IPS-18a (cell line): ENCODE measurements at regions not wholly inside any gene's neighbourhood (a gene's known extent, or its start where the extent isn't known, plus 50 kb on each side); places are given as distances from the start of the nearest gene placed in this dataset.

Experiments
- H3K27ac ChIP-seq: one replicate; pipeline ENCODE4 v1.5.1; 2013; ENCODE audit warnings: low read length
- H3K27me3 ChIP-seq: one replicate; pipeline ENCODE4 v1.6.1; 2013; ENCODE audit warnings: mild to moderate bottlenecking, low read length; ENCODE audit not compliant: control insufficient read depth, insufficient read depth
- H3K36me3 ChIP-seq: one replicate; pipeline ENCODE4 v1.6.1; 2013; ENCODE audit warnings: low read depth, low read length; ENCODE audit not compliant: control insufficient read depth
- H3K4me1 ChIP-seq: one replicate; pipeline ENCODE4 v1.6.1; 2013; ENCODE audit warnings: low read depth, low read length; ENCODE audit not compliant: control insufficient read depth
- H3K4me3 ChIP-seq: one replicate; pipeline ENCODE4 v1.5.1; 2013; ENCODE audit warnings: low read length
- H3K9ac ChIP-seq: one replicate; pipeline ENCODE4 v1.6.1; 2013; ENCODE audit warnings: mild to moderate bottlenecking, low read length, moderate library complexity
- H3K9me3 ChIP-seq: one replicate; pipeline ENCODE4 v1.6.1; 2013; ENCODE audit warnings: low read depth, low read length; ENCODE audit not compliant: control insufficient read depth

DNA sequence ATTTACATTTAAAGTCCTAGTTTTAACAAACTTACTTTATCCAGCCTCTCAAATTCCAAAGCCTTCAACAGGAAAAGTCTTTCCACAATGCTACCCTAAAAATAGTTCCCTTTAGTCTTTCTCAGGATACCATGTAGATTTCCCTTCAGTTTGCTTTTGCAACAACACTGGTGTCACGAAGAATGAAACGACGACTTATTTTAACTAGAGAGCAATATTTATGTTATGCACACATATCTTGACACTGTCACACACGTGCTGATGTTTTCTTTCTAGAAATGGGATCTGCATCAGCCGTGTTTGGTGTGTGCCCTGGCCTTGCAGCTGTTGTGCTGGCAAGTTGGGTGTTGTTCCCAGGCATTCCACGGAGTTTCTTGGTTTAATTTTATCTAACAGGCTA lies 75.5 kb downstream of the SIPA1L2 start:
- no peak overlapping the region for H3K27ac ChIP-seq
- H3K4me3 ChIP-seq, result no peak overlapping the region
- H3K36me3 ChIP-seq, result no peaks in the 10 kb centered on the region
- no peak overlapping the region for H3K9ac ChIP-seq
- H3K4me1 ChIP-seq, result peaks cover 60% of the 10 kb centered on the region
- H3K27me3 ChIP-seq, result no peaks in the 10 kb centered on the region
- no peaks in the 10 kb centered on the region for H3K9me3 ChIP-seq

DNA sequence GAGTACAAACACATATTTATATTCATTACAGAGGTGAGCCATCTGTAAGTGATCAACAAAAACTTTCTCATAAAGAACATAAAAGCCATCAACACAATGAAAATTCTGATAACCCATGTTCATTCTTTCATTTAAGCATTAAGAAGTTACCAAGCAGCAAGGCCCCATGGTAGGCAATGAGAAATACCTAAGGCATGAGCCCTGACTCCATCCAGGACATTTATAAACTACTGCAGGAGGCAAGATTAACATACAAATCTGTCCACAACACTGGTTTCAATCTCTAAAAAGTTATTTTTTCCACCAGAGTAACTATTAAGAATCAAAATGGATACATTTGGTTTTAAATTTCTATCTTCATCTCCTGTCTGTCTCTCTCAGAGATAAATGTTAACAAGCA lies 76.1 kb downstream of the SIPA1L2 start:
- Histone ChIP-seq H3K4me1 (peaks cover 60% of the 10 kb centered on the region), H3K4me3 (no peak overlapping the region), H3K36me3 (no peaks in the 10 kb centered on the region), H3K9ac (no peak overlapping the region), H3K27ac (no peak overlapping the region), H3K9me3 (no peaks in the 10 kb centered on the region), H3K27me3 (no peaks in the 10 kb centered on the region)

DNA sequence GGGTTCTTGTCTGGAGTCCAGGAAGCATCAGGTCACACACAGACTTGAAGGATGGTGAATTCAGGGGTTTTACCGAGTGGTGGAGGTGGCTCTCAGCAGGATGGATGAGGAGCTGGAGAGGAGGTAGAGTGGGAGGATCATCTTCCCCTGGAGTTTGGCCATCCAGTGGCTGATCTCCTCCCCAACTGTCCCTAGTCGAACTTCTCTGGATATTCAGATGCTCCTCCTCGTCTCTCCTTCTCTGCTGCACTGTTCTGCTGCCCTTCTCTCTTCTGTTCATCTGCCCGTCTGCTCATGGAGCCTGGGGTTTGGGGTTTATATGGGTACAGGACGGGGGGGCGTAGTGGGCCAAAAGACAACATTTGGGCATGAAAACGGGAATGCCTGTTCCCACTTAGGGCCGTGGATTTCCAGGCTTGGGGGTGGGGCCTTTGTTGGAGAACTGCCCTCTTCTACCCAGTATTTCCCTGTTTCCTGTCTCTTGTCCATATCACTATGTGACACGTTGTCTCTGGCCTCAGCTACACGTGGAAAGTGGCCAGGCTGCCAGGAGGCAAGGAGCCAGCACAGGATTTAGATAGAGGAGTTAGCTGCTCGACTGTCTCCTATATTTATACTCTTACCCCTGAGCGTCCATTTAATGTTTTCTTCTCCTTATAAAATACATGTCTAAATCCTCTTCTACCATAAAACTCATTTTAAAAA lies 76.7 kb downstream of the SIPA1L2 start:
- Histone ChIP-seq H3K27ac (no peak overlapping the region), H3K4me1 (peaks cover 58% of the 10 kb centered on the region), H3K36me3 (no peaks in the 10 kb centered on the region), H3K4me3 (no peak overlapping the region), H3K9me3 (no peaks in the 10 kb centered on the region), H3K27me3 (no peaks in the 10 kb centered on the region), H3K9ac (no peak overlapping the region)

DNA sequence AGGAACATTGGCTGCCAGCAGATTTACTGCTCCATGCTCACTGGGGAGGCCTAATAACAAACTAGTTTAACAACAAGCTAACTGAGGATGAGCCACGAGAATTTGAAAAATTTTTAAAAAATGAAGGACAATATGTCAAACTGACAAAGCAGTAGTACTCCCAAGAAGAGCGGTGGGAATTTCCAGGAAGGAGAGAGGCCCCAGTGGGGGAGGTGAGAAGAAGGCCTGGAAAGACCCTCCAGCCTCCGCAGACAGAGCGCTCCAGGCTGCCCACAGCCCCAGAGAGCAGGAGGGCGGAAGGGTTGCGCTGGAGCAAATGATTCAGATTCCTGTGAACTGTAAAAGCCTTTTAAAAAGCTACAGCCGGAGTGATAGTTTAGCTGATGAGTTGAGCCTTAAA lies 78.5 kb downstream of the SIPA1L2 start:
- no peak overlapping the region for H3K27ac ChIP-seq
- peaks cover 53% of the 10 kb centered on the region for H3K4me1 ChIP-seq
- H3K9ac ChIP-seq, result no peak overlapping the region
- H3K27me3 ChIP-seq, result no peaks in the 10 kb centered on the region
- no peaks in the 10 kb centered on the region for H3K9me3 ChIP-seq
- H3K36me3 ChIP-seq, result no peaks in the 10 kb centered on the region
- H3K4me3 ChIP-seq, result no peak overlapping the region

DNA sequence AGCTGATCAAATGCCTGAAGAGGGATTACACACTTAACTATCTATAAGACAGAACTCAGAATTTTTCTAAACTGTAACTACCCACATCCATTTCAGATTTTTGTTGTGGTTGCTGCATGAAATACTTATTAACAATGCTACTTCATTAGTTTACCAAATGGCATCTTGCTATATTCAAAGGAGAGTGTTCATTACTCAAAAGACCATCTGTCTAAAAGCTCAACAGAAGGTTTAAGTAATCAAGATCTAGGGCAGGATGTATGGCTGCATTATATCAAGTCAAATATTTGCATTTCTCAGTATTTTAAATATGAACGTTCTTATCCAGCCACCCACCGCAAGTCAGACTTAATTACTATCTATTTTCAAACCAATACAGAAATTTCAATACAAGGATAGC lies 79.9 kb downstream of the SIPA1L2 start:
- Histone ChIP-seq H3K27ac (no peak overlapping the region), H3K9me3 (no peaks in the 10 kb centered on the region), H3K27me3 (no peaks in the 10 kb centered on the region), H3K9ac (no peak overlapping the region), H3K4me1 (peaks cover 42% of the 10 kb centered on the region), H3K4me3 (no peak overlapping the region), H3K36me3 (no peaks in the 10 kb centered on the region)

DNA sequence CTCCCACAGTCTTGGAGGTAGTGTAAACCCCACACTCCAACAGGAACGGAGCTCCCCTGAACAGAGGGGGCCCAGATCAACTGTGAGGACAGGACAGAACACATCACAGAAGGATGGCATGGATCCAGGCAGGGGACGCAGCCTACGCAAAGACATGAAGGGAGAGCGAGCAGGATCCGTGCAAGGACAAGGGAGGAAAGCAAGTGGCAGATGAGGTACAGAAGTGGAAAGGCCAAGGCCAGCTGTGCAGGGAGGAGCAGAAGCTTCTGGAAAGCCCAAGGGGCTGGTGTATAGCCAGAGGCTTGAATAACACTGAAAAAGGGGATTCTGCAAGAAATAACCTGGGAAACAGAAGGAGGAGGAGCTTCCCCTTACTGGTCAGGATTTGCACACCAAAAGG lies 81.2 kb downstream of the SIPA1L2 start:
- H3K4me1 ChIP-seq, result peaks cover 34% of the 10 kb centered on the region
- H3K4me3 ChIP-seq, result no peak overlapping the region
- H3K9ac ChIP-seq, result no peak overlapping the region
- H3K27ac ChIP-seq, result no peak overlapping the region
- no peaks in the 10 kb centered on the region for H3K9me3 ChIP-seq
- no peaks in the 10 kb centered on the region for H3K36me3 ChIP-seq
- no peaks in the 10 kb centered on the region for H3K27me3 ChIP-seq

DNA sequence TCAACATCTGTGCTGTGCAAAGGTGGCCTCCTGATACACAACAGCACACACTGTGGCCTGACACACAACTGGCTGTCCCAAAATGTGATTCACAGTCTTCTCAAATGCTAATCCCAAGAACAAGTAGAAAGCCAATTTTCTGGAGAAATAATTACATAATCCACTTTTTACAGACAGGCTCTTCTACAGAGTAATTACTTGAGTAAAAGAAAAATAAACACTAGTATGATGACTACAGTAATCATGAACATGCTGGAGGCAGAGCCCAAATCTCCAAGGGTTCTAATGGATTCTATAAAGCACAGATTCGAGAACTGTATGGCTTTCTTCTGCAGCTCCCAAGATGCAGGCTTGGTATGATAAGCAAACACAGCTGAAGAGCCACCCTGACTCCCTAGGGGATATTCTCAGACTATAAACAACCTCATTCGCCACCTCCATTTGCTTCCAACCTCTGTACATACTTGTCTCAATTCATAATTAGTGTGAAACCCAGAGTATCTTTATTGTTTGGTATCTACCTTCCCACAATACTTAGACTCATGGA lies 81.9 kb downstream of the SIPA1L2 start:
- H3K4me1 ChIP-seq, result peaks cover 34% of the 10 kb centered on the region
- H3K27ac ChIP-seq, result no peak overlapping the region
- no peaks in the 10 kb centered on the region for H3K36me3 ChIP-seq
- H3K9ac ChIP-seq, result no peak overlapping the region
- H3K9me3 ChIP-seq, result no peaks in the 10 kb centered on the region
- no peak overlapping the region for H3K4me3 ChIP-seq
- H3K27me3 ChIP-seq, result no peaks in the 10 kb centered on the region

DNA sequence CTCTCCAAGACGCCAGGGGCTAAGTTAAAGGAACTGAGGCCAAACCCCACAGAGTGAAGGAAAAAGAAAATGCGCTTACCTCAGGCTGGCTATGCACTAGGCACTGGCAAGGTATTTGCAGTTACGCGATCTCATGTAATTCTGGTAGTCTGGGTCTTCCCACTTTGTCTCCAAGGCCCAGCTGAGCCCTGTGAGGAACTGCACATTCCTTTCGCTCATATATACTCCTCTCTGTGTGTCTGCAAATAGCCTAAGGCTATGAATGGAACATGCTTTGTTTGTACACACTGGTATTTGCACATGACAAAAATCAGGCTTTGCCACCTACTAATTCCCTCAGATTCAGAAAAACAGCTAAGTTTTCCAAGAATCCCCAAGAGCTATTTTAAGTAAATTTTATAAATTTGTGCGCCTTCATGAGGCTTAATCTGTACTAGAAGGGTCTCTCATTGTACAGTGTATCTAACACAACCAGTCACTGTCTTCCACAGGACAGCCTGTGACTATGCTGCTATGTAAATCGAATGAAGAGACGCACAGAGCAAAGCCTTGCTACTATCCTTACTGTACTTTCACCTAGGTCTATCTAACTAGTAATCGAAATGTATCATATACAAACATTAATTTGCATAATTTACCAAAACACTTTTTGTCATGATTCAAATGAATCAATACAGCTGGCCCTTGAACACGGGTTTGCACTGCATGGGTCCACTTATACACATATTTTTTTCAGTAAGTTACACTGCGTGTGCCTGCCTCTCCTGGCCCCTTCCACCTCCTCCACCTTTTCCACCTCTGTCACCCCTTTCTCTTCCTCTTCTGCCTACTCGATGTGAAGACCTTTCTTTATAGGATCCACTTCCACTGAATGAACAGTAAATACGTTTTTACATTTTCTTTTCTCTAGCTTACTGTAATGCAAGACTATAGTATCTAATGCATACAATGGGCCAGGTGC lies 87.0 kb downstream of the SIPA1L2 start:
- H3K4me3 ChIP-seq, result no peak overlapping the region
- H3K27ac ChIP-seq, result no peak overlapping the region
- H3K9me3 ChIP-seq, result no peaks in the 10 kb centered on the region
- H3K27me3 ChIP-seq, result no peaks in the 10 kb centered on the region
- H3K9ac ChIP-seq, result no peak overlapping the region
- no peaks in the 10 kb centered on the region for H3K36me3 ChIP-seq
- H3K4me1 ChIP-seq, result peaks cover 13% of the 10 kb centered on the region

DNA sequence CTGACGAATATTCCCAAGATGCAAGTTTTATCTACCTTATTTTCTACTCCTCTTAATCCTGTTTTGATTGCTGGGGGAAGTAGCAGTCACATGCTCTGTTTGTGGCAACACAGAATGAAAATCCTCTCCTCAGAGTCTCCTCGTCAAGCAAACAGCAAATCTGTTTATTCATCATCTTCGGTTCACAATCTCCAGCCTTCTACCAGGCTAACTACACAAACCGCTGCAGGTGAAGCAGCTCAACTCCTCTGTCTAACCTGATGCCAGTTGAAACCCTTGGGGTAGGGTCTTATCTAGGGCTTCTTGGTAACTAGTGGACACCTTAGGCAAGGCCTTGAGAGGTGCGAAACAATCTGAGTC lies 91.0 kb downstream of the SIPA1L2 start:
- no peak overlapping the region for H3K4me3 ChIP-seq
- no peak overlapping the region for H3K27ac ChIP-seq

DNA sequence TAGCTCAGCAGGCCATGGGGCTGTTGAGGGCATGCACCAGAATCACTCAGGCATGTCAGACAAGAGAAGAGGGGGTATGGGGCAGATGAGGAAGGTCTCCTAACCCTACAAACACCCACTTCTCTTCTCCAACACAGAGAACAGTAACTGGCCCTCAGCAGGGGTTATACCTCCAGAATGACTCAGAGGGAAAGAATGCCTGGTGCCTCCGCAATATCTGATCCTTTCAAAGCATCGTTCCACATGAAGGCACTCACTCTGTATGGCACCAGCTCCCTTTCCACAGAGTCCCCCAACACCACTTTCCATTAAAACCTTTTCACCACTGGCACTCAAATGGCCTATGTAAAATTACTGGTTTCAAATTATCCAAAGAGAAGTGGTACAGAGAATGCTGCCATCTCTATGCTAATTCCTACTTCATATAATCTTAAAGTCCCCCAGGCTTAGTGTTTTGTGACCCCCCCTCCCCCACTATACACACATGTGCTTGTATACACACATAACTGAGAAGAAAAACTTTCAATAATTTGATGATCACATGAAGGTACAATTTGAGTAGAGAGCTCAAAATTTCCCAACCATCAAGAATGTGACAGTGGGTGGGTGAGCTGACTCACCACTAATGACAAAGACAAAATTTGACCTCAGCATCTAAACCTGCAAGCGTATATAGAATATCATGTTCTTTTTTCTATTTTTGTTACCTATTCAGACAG lies 91.5 kb downstream of the SIPA1L2 start:
- Histone ChIP-seq H3K9ac (no peak overlapping the region), H3K9me3 (no peaks in the 10 kb centered on the region), H3K36me3 (no peaks in the 10 kb centered on the region), H3K27me3 (no peaks in the 10 kb centered on the region), H3K27ac (no peak overlapping the region), H3K4me3 (no peak overlapping the region), H3K4me1 (peaks cover 16% of the 10 kb centered on the region)

More for the DNA sequence above, 91.0 kb downstream of the SIPA1L2 start:
- no peaks in the 10 kb centered on the region for H3K36me3 ChIP-seq
- H3K9me3 ChIP-seq, result no peaks in the 10 kb centered on the region
- H3K27me3 ChIP-seq, result no peaks in the 10 kb centered on the region
- peaks cover 16% of the 10 kb centered on the region for H3K4me1 ChIP-seq
- H3K9ac ChIP-seq, result no peak overlapping the region
